ENCODE measurements at regions not wholly inside any gene's neighbourhood (a gene's known extent, or its start where the extent isn't known, plus 50 kb on each side); places are given as distances from the start of the nearest gene placed in this dataset.
"Not testable (repeated sequence)": the region's sequence is repeated elsewhere in the genome, so short reads cannot be mapped to it uniquely, and the experiment has no call there.

DNA sequence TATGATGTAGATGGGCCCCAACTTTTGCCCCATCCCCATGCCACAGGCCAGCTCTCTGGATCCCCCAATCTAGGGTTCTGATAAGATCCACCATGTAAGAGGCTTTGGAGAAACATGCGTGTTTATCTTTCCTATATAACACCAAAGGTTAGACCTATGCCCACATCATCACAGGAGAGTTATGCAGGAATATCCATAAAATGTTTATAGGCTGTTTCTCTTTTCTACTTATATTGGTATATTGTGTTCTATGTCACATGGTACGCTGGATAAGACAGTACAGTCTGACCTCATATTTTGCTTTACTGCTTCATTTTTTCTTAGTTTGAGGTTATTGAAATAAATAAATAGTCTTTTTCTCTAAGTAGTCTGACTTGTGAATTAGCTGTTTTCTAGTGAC, 1013.9 kb upstream of the GYPC start:
- DNase-seq, result no peak

- no peak for DNase-seq
These were observed 1012.8 kb upstream of the GYPC start for GRCh38 chr2:125643128-125643527.

DNA sequence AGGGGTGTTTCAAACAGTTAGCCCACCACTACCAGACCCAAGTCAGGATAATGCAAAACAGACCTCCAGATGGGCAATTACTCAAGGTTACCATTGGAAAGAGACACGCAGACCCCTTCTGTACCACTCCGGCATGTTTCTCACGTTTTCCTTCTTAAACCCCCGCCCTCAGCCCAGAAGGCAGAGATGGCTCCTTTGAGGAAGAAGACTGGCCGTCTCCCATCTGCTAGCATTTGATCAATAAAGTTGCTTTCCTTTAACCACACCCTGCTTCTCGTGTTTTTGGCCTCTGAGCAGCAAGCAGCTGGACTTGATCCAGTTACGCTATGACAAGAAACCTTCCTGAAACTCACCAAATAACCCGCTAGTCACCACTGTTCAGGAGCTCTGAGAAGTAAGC, 1012.4 kb upstream of the GYPC start:
- no peak for DNase-seq

GRCh38 chr2:125644257-125644656, 1011.7 kb upstream of the GYPC start:
- DNase-seq, result no peak

DNA sequence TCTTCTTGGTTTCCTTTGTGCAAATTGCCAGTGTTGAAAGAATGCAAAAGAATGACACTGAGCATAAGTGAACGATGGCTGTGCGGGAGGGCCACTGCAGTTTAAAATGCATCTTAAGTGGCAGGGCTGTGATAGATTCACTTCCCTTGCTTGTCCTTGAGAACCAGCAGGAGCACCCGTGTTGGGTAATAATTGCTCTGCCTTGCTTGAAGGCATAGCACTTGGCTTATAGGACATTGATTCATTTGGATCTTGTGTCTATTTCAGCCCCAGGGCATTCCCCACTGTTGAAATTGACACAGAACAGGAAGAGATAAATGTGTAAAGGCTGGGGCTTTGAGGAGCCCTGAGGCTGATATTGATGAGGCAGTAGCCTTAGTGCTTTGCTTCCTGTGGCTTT, 1003.7 kb upstream of the GYPC start:
- DNase-seq, result peak; percentile 52

- no peak for DNase-seq
These were observed 1001.7 kb upstream of the GYPC start for GRCh38 chr2:125654226-125654625.

DNA sequence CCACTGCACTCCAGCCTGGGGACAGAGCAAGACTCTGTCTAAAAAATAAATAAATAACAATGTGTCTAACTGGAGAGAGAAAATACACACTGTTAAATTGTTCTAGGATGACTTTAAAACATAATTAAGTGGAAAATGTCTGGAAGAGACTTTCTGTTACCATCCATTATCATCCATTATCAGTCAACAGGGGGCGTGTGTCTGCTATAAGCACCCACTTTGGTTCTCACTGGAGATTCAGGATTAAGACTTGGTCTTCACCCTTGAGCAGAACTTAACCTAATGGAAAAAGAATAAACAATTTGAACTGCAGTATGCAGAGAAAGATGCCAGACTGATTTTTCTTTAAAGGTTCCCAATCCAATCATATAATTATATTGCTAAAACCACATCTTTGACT, 999.8 kb upstream of the GYPC start:
- DNase-seq, result no peak

GRCh38 chr2:125658583-125658982, 997.4 kb upstream of the GYPC start:
- DNase-seq, result no peak

DNA sequence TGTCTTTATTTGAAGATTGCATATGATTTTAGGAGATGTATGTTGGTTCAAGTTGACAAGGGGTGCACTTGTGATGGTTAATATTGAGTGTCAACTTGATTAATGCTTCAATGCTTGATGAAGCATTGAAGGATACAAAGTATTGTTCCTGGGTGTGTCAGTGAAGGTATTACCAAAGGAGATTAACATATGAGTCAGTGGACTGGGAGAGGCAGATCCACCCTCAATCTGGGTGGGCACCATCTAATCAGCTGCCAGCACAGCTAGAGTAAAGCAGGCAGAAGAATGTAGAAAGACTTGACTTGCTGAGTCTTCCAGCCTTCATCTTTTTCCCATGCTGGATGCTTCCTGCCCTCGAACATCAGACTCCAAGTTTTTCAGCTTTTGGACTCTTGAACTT, 995.6 kb upstream of the GYPC start:
- DNase-seq, result not testable (repeated sequence)

- no peak for DNase-seq
These were observed 988.3 kb upstream of the GYPC start for GRCh38 chr2:125667630-125668029.

GRCh38 chr2:125679903-125680302, 976.1 kb upstream of the GYPC start:
- no peak for DNase-seq

- DNase-seq, result no peak
These were observed 975.1 kb upstream of the GYPC start for GRCh38 chr2:125680809-125681208.

GRCh38 chr2:125681576-125681975, 974.4 kb upstream of the GYPC start:
- DNase-seq, result no peak

DNA sequence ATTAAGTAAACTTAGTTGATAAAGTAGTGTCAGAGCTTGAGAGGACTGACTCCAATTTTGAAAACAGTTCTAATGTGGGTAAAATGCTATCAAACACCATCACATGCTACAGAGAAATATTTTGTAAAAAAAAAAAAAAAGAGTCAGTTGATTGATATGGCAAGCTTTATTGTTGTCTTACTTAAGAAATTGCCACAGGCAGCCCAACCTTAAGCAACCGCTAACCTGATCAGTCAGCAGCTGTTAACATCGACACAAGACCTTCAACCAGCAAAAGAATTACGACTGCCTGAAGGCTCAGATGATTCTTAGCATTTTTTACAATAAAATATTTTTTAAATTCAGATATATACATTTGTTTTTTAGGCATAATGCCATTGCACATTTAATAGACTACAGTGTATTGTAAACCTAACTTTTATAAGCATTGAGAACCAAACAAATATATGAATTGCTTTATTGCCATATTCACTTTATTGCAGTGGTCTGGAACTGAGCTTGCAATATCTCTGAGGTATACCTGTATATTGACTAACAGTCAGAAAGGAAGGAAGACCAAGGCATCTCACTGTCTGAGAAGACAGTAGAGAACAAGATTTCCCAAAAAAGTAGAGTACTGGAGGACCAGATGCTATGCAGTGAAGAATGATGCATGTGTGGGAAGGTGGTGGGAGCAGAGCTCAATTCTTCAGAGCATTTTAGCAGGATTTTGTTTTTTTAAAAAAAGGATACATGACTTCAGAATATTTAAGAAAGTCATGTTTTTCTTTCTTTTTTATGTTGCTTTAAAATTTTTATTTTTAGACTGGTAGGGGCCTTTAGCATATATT, 973.8 kb upstream of the GYPC start:
- DNase-seq, result no peak

DNA sequence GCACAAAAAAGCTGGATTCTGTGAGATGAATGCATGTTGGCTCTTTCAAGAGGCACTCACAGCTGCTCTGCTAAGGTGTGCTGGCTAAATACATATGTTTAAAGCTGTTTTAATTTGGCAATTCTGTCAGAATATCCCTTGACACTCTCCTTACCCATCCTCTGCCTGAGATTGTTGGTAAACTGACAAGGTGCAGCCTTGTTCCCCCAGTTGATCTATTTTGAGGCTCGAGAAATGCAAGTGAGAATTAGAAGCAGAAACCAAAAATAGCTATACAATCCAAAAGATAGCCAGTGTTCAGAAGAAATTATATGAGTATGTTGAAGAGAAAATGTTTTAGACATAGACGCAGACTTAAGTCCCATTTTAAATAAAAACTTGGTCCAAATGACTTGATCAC, 971.7 kb upstream of the GYPC start:
- DNase-seq, result no peak

DNA sequence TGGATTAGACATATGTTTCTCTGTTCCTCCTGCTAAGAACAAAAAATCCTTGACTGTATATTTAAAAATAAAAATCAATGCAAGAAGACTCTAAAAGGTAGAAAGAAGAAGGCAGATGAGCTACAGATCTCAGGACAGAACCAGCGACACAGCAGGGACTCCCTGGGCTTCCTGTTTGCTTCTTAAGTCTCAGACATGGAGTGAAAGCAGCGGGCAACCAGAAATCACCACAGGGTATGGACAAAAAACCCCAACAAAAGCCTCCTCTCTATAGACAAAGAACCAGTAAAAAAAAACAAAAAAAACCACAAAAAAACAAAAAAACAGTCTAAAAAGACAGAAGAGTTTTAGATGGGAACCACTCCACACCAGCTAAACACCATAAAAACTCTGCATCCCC, 971.0 kb upstream of the GYPC start:
- DNase-seq, result no peak

DNA sequence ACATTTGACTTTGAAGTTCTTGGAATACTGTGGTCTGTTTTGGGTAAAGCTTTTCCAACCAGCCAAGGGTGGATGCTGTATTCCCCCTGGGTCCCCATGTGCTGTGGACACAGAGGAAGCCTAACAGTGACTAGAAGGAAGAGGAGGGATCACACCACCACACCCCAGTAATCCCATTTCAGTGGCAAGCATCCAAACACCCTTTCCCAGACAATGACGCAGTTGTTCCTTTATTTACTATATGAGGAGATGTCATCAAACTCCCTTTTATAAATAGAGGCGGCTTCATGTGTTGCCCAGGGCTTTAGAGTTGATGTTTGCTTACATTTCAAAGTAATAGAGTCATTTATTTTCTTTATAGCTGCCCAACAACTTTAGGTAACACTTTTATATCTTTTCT, 959.4 kb upstream of the GYPC start:
- no peak for DNase-seq

DNA sequence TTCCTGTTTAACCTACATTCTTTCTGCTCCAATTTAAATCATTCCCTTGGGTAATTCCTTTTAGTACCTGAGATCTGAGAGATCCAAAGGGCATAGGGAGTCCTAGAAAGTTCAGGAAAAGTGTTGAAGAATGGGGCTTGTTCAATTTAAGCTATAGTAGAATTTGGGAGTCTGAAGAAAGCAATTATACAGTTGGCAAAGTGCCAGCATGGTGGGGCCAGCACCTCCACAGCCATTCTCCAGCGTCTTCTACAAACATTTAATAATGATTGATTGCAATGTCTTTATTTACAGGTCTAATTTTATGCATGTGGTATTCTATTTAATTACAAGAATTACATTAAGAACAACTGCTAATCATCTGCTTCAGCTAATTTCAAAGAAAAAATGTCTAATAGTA, 957.7 kb upstream of the GYPC start:
- no peak for DNase-seq

GRCh38 chr2:125701070-125701469, 954.9 kb upstream of the GYPC start:
- DNase-seq, result no peak

DNA sequence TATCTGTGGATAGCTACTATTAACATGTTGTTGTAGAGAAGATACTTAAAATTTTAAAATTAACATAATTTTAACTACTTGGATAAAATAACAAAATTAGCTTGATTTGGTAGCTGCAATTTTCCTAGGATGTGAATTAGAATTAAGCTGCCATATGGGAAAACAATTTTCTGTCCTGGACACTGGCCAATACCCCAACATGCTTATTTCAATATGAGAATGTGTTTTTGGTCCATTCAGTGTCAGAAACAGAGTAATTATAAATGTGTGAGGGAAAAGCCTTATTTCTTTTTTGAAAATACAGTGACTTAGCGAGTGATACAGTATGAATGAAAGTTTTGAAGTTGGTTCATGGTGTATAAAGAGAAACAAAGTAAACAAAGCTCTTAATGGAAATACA, 948.3 kb upstream of the GYPC start:
- no peak for DNase-seq

GRCh38 chr2:125710561-125710960, 945.4 kb upstream of the GYPC start:
- DNase-seq, result no peak

- DNase-seq, result no peak
These were observed 944.9 kb upstream of the GYPC start for GRCh38 chr2:125711075-125711474.

DNA sequence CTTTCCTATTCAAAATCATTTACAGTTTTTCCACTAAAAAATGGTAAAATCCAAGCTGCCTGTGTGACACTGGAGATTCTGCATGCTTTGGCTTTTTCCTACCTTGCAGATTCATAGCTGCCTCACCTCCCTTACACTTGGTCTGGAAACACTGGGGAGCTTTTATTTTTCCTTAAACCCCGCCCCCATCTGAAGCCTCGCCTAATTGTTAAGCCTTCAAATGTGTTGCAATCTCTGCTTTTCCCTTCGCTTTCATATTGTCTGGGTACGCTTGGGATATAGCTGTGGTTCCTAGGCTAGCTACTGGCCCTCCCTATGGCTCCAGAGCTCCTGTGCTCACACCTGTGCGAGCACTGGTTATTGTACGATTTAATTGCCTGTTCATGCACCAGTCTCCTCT, 942.4 kb upstream of the GYPC start:
- no peak for DNase-seq

DNA sequence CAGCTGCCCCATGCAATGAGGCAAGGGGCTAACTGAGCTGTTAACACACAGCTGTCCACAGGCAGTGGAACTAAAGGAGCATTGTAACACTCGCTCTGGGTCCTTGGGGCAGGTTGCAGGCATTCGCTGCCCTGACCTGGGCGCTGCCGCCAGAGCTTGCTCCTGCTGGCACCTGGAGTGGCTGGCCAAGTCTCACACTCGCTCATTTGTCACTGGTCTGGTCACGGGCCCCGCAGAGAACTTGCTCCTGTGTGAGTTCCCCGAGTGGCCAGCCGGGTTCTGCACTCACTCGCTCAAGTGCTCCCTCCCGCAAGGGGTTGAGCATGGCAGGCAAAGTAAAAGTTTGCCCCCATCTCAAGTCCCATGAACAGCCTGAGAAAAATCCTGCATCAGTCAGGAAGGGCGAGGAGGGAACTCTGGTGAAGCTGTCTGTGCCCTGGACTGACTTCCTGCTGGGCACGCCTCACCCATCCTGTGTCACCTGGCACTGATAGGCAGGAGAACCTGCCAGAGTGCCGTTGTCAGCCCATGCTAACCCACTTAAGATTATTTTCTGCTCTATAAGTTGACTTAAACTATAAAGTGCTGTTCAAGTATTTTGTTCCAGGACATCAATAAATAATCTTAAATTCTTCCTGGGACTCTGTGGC, 934.8 kb upstream of the GYPC start:
- DNase-seq, result no peak

DNA sequence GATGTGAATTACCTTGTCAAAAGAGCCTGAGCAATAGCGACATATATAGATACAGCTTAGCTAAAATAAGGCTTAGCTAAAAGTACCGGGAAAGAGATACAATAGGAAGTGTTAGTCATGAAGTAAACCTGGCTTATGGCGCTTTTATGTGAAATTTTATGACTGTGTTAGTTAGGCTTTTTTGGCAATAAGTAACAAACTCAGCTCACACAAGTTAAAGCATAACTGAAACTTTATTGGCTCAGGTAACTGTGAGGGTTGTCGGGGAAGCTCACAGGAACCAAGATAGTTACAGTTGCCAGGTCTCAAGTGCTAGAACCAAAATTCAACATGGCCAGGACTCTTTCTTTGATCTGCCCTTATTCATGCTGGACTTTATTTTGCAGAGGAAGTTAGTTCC, 925.0 kb upstream of the GYPC start:
- no peak for DNase-seq
